Keratinocyte (primary cell): ENCODE measurements at regions not wholly inside any gene's neighbourhood (a gene's known extent, or its start where the extent isn't known, plus 50 kb on each side); places are given as distances from the start of the nearest gene placed in this dataset.
A peak's percentile ranks its signal among the peaks of the same experiment; 100 is the strongest.

Experiments
- DNase-seq: peaks from one replicate; pipeline ENCODE4 v3.0.0-alpha.2; 2011; ENCODE audit warnings: low read depth, missing footprints, low spot score
- FAIRE-seq: peaks from 2 replicates; lab custom pipeline; 2011; peaks lifted over from hg19 to GRCh38; lab: Jason Lieb, UNC
- H2AFZ ChIP-seq: 2 replicates; pipeline ENCODE4 v1.6.0; 2012; ENCODE audit warnings: low read length, control low read depth, inconsistent platforms; ENCODE audit not compliant: control insufficient read depth
- H3K27ac ChIP-seq: 2 replicates; pipeline ENCODE4 v1.5.1; 2011; ENCODE audit warnings: low read length; ENCODE audit not compliant: control insufficient read depth, insufficient read depth
- H3K27me3 ChIP-seq: 3 replicates; pipeline ENCODE4 v1.6.0; 2011; ENCODE audit warnings: low read length; ENCODE audit not compliant: control insufficient read depth, insufficient read depth; ENCODE audit errors: extremely low read depth
- H3K36me3 ChIP-seq, 2 experiments: 2 replicates in 1 of 2; 3 replicates in 1 of 2; pipeline ENCODE4 v1.5.1; 2011; ENCODE audit warnings: low read length in 2 of 2, mild to moderate bottlenecking in 1 of 2; ENCODE audit not compliant: control insufficient read depth in 2 of 2, insufficient read depth in 2 of 2; ENCODE audit errors: extremely low read depth in 1 of 2
- H3K4me1 ChIP-seq: 3 replicates; pipeline ENCODE4 v1.5.1; 2011; ENCODE audit warnings: low read length; ENCODE audit not compliant: control insufficient read depth, insufficient read depth; ENCODE audit errors: extremely low read depth
- H3K4me2 ChIP-seq: 3 replicates; pipeline ENCODE4 v1.6.0; 2011; ENCODE audit warnings: low read depth, low read length; ENCODE audit not compliant: control insufficient read depth, insufficient read depth; ENCODE audit errors: extremely low read depth
- H3K4me3 ChIP-seq, 3 experiments: fragments of 200-600 bp in 1 of 3; sonication (generic) in 1 of 3; 2 replicates in 2 of 3; 3 replicates in 1 of 3; pipeline ENCODE4 v1.5.1; 2011 to 2016; ENCODE audit warnings: low read length in 3 of 3, mild to moderate bottlenecking in 3 of 3, control low read depth in 2 of 3, inconsistent platforms in 1 of 3, low read depth in 1 of 3, mixed read lengths in 1 of 3, mixed run types in 1 of 3, moderate library complexity in 1 of 3; ENCODE audit not compliant: control insufficient read depth in 2 of 3, insufficient read depth in 2 of 3; ENCODE audit errors: extremely low read depth in 1 of 3
- H3K79me2 ChIP-seq: 2 replicates; pipeline ENCODE4 v1.6.0; 2012; ENCODE audit warnings: low read length; ENCODE audit not compliant: control insufficient read depth, insufficient read depth
- H3K9ac ChIP-seq: 3 replicates; pipeline ENCODE4 v1.6.0; 2011; ENCODE audit warnings: low read length; ENCODE audit not compliant: control insufficient read depth, insufficient read depth; ENCODE audit errors: extremely low read depth
- H3K9me1 ChIP-seq: 3 replicates; pipeline ENCODE4 v1.6.0; 2011; ENCODE audit warnings: low read length; ENCODE audit not compliant: control insufficient read depth, insufficient read depth; ENCODE audit errors: extremely low read depth
- H3K9me3 ChIP-seq: 2 replicates; pipeline ENCODE4 v1.5.1; 2012; ENCODE audit warnings: low read depth, low read length; ENCODE audit not compliant: control insufficient read depth
- H4K20me1 ChIP-seq: 3 replicates; pipeline ENCODE4 v1.6.0; 2011; ENCODE audit warnings: low read length; ENCODE audit not compliant: control insufficient read depth, insufficient read depth; ENCODE audit errors: extremely low read depth
- CTCF ChIP-seq, 3 experiments: IDR thresholded peaks in 1 of 3; conservative IDR thresholded peaks in 1 of 3; optimal IDR thresholded peaks in 1 of 3; 2 replicates in 2 of 3; 3 replicates in 1 of 3; pipeline versions ENCODE3 to v1.5.1; 2011; ENCODE audit warnings: low read length in 3 of 3, mild to moderate bottlenecking in 3 of 3, moderate library complexity in 2 of 3, control low read depth in 1 of 3, inconsistent platforms in 1 of 3; ENCODE audit not compliant: insufficient read depth in 2 of 3; ENCODE audit errors: extremely low read depth in 1 of 3
- EZH2 ChIP-seq: IDR thresholded peaks from one replicate; pipeline ENCODE4 v1.6.1; 2012; ENCODE audit warnings: inconsistent platforms, mild to moderate bottlenecking, low read length, moderate library complexity
- dilution Hi-C: fragments of 300-500 bp; cut with MboI; formaldehyde crosslinking; loops from one replicate; pipeline ENCODE4 v1.7.0; 2020; ENCODE audit warnings: low sequenced_read_pairs; ENCODE audit not compliant: extremely low pct_ligation_motif_present

DNA sequence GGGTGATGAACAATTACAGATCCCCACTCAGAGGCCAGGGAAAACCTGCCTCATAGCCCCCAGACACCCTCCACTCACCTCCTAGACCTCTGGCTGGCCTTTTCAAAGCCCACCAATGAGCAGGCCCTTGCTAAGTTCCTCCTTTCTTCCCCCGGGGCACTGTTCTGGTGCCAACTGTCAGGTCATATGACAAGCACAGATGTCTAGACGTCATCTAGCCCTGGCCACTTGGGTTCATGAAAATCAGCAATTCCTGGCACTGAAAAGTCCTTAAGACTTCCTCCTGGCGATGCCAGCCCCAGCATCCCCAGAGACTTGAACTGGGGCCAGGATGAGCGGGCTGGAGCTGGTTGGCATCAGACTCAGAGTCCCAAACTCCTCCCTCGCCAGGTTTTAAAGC, 115.6 kb upstream of the NALF2 start:
- FAIRE-seq, result no peak
- Histone ChIP-seq H3K4me3 (no peak overlapping the region), H4K20me1 (no peaks in the 10 kb centered on the region), H3K4me1 (peaks cover 6% of the 10 kb centered on the region), H2AFZ (no peak overlapping the region), H3K9ac (no peak overlapping the region), H3K4me2 (no peak overlapping the region), H3K27me3 (peaks cover 13% of the 10 kb centered on the region), H3K27ac (no peak overlapping the region), H3K79me2 (no peaks in the 10 kb centered on the region), H3K9me3 (no peaks in the 10 kb centered on the region), H3K36me3 (no peaks in the 10 kb centered on the region), H3K9me1 (no peaks in the 10 kb centered on the region)
- DNase-seq, result no peak
- dilution Hi-C loops, result no loop called here
- TF ChIP-seq EZH2 (no peak), CTCF (optimal IDR thresholded peaks at IDR 0.05 in 1 of 3, IDR thresholded peaks at IDR 0.05 in 1 of 3, conservative IDR thresholded peaks at IDR 0.05 in 1 of 3; ENCODE audit: extremely low read depth in 1 of 3, insufficient read depth in 2 of 3, low read length in 3 of 3) (no peak)

DNA sequence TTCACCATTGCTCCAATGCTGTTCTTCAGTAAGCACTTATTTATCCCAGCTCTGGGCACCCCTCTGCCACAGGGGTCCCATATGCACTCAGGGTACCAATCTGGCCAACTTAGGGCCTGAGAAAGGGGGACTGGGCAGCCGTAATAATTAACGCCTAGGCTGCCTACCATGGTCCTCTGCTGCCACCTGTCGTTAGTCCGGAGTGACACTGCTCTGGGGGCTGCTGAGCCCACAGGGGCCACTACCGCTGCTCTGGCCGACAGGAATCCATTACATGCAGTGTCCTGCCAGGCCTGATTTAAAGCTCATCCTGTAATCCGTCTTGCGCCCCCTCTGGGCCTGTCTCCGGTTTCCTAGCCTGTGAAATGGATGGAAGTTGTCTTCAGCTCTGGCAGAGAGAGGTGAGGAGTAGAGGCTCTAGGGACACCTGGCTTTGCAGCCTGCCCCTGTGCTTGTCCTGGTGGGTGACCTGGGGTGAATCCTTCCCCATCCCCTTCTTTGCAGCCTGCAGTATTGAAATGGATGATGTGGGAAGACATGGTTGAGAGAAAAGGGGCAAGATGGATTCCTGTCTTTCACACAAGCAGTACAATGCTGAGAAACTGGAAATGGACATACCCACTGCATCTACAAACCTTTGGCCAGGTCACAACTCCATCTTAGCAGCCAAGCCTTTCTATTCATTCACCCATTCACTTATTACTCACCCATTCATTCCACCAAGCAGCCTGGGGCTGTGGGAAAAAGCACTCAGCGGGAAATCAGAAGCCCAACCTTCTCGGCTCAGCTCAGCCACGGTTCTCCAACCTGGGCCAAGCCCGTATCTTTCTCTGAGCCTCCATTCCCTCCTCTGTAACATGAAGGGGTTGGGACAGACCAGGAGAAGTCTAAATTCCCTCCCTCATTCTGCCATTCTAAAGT, 116.3 kb upstream of the NALF2 start:
- H3K4me1 ChIP-seq, result peaks cover 6% of the 10 kb centered on the region
- TF ChIP-seq CTCF (optimal IDR thresholded peaks at IDR 0.05 in 1 of 3, IDR thresholded peaks at IDR 0.05 in 1 of 3, conservative IDR thresholded peaks at IDR 0.05 in 1 of 3; ENCODE audit: extremely low read depth in 1 of 3, insufficient read depth in 2 of 3, low read length in 3 of 3) (peak; percentile 74 to 87 (median 85)), EZH2 (no peak)
- no peak overlapping the region for H3K9ac ChIP-seq
- H3K79me2 ChIP-seq, result no peaks in the 10 kb centered on the region
- H3K27me3 ChIP-seq, result peaks cover 13% of the 10 kb centered on the region
- H3K36me3 ChIP-seq, result no peaks in the 10 kb centered on the region
- no peak overlapping the region for H2AFZ ChIP-seq
- H3K27ac ChIP-seq, result no peak overlapping the region
- FAIRE-seq (peak; percentile 43), DNase-seq (no peak)
- dilution Hi-C loops, result no loop called here
- no peaks in the 10 kb centered on the region for H3K9me1 ChIP-seq
- no peak overlapping the region for H3K4me3 ChIP-seq
- H3K4me2 ChIP-seq, result no peak overlapping the region
- H3K9me3 ChIP-seq, result no peaks in the 10 kb centered on the region
- H4K20me1 ChIP-seq, result no peaks in the 10 kb centered on the region
